Fibroblast of lung (primary cell): ENCODE measurements at regions not wholly inside any gene's neighbourhood (a gene's known extent, or its start where the extent isn't known, plus 50 kb on each side); places are given as distances from the start of the nearest gene placed in this dataset.

Source experiments
- EZH2 ChIP-seq: IDR thresholded peaks from 2 replicates; pipeline ENCODE4 v1.5.1; 2012; ENCODE audit warnings: low read length, control low read depth, mild to moderate bottlenecking; ENCODE audit errors: missing control alignments
- TF ChIP-seq, protein P1 (sequence below), 2 donors: IDR thresholded peaks in 1 of 2; conservative IDR thresholded peaks in 1 of 2; 1 replicate in 1 of 2; 2 replicates in 1 of 2; pipeline ENCODE4 v1.5.1; 2011 to 2012; ENCODE audit warnings: low read length in 2 of 2, control low read depth in 1 of 2, inconsistent platforms in 1 of 2, low read depth in 1 of 2, mild to moderate bottlenecking in 1 of 2

DNA sequence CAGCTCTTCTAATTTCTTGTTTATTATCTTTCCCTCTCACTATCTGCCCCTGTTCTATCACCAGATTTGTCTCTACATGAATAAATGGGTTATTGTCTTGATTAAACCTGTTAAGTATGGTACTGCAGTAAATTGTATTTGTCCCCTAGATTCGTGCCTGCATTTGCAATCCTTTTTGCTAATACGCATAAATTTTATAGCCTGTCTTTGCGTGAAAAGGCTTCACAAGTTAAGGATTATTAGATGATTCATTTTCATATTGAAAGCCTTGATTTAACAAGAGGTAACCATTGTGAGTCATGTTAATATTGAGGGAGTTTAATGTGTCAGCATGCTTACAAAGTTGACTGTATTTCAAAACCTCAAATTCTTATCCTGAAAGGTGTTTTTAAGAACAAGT is 204.6 kb downstream of the PCSK1 start:
- TF ChIP-seq, protein P1, sequence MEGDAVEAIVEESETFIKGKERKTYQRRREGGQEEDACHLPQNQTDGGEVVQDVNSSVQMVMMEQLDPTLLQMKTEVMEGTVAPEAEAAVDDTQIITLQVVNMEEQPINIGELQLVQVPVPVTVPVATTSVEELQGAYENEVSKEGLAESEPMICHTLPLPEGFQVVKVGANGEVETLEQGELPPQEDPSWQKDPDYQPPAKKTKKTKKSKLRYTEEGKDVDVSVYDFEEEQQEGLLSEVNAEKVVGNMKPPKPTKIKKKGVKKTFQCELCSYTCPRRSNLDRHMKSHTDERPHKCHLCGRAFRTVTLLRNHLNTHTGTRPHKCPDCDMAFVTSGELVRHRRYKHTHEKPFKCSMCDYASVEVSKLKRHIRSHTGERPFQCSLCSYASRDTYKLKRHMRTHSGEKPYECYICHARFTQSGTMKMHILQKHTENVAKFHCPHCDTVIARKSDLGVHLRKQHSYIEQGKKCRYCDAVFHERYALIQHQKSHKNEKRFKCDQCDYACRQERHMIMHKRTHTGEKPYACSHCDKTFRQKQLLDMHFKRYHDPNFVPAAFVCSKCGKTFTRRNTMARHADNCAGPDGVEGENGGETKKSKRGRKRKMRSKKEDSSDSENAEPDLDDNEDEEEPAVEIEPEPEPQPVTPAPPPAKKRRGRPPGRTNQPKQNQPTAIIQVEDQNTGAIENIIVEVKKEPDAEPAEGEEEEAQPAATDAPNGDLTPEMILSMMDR (conservative IDR thresholded peaks at IDR 0.05 in 1 of 2, IDR thresholded peaks at IDR 0.05 in 1 of 2; ENCODE audit: low read depth in 1 of 2, low read length in 2 of 2) = no peak
- TF ChIP-seq EZH2 = no peak
